Breast epithelium (tissue), 4 donors: ENCODE measurements at regions not wholly inside any gene's neighbourhood (a gene's known extent, or its start where the extent isn't known, plus 50 kb on each side); places are given as distances from the start of the nearest gene placed in this dataset.

Experiments used
- DNase-seq, 2 donors: peaks; one replicate each; pipeline ENCODE4 v3.0.0-alpha.2; 2019; ENCODE audit warnings: low spot score in 2 of 2
- H3K27ac ChIP-seq, 2 donors: fragments of 200-600 bp; sonication (generic) in 1 of 2; one replicate each; pipeline ENCODE4 v1.5.1; 2016 to 2019; ENCODE audit warnings: mild to moderate bottlenecking in 1 of 2
- H3K27me3 ChIP-seq, 2 donors: fragments of 200-600 bp; sonication (generic) in 1 of 2; one replicate each; pipeline versions ENCODE4 v1.5.1 to v1.6.0; 2017 to 2019; ENCODE audit warnings: control low read depth in 1 of 2, mild to moderate bottlenecking in 1 of 2
- H3K36me3 ChIP-seq: fragments of 200-600 bp; one replicate; pipeline ENCODE4 v1.5.1; 2019
- H3K4me1 ChIP-seq, 2 donors: fragments of 200-600 bp; sonication (generic); one replicate each; pipeline ENCODE4 v1.5.1; 2016 to 2019; ENCODE audit warnings: control low read depth in 1 of 2
- H3K4me3 ChIP-seq, 3 donors: fragments of 200-600 bp; sonication (generic); 1 replicate in 2 of 3; 2 replicates in 1 of 3; pipeline ENCODE4 v1.5.1; 2016 to 2019; ENCODE audit warnings: mild to moderate bottlenecking in 3 of 3, moderate library complexity in 2 of 3
- H3K9me3 ChIP-seq, 2 donors: fragments of 200-600 bp; sonication (generic) in 1 of 2; one replicate each; pipeline ENCODE4 v1.5.1; 2016 to 2019; ENCODE audit warnings: control low read depth in 1 of 2
- POLR2A ChIP-seq: fragments of 450-650 bp; IDR thresholded peaks from one replicate; pipeline ENCODE4 v1.6.1; 2016; ENCODE audit warnings: antibody characterized with exemption, mild to moderate bottlenecking, moderate library complexity
- POLR2AphosphoS5 ChIP-seq, 3 donors: sonication (generic); formaldehyde crosslinking; IDR thresholded peaks; one replicate each; pipeline ENCODE4 v1.6.1; 2017; ENCODE audit warnings: antibody characterized with exemption in 3 of 3
- intact Hi-C: fragments of 100-400 bp; cut with DNase I; formaldehyde crosslinking; loops from one replicate; pipeline ENCODE4 v1.15.1; 2023; ENCODE audit warnings: low total_unique reads
- TF ChIP-seq, protein P1 (sequence below), 3 donors: fragments of 450-650 bp; IDR thresholded peaks; one replicate each; pipeline ENCODE4 v1.5.1; 2016 to 2017; ENCODE audit warnings: antibody characterized with exemption in 3 of 3, mild to moderate bottlenecking in 3 of 3, moderate library complexity in 3 of 3

DNA sequence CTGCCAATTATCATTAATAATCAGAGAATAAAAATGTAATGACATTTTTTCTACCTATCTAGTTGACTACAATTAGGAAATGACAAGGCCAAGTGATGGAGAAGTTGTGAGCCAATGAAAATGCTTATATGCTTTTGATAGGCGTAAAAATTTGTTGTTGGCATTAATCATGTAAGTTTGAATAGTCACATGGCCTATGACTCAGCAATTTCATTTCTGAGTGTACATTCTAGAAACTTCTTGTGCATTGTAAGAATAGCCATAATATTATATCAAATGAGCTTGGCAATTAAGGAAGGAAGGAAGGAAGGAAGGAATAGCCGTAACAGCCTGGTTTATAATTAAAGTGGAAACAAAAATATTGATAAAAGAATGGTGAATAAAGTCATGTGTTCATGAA, 179.9 kb downstream of the PTH2R start:
- no peak for DNase-seq
- H3K36me3 ChIP-seq: no peaks in the 10 kb centered on the region
- H3K27me3 ChIP-seq: no peaks in the 10 kb centered on the region
- intact Hi-C loops: no loop called here
- H3K4me3 ChIP-seq: no peak overlapping the region
- H3K9me3 ChIP-seq: no peaks in the 10 kb centered on the region
- no peaks in the 10 kb centered on the region for H3K4me1 ChIP-seq
- TF ChIP-seq POLR2A: no peak
- TF ChIP-seq, protein P1, sequence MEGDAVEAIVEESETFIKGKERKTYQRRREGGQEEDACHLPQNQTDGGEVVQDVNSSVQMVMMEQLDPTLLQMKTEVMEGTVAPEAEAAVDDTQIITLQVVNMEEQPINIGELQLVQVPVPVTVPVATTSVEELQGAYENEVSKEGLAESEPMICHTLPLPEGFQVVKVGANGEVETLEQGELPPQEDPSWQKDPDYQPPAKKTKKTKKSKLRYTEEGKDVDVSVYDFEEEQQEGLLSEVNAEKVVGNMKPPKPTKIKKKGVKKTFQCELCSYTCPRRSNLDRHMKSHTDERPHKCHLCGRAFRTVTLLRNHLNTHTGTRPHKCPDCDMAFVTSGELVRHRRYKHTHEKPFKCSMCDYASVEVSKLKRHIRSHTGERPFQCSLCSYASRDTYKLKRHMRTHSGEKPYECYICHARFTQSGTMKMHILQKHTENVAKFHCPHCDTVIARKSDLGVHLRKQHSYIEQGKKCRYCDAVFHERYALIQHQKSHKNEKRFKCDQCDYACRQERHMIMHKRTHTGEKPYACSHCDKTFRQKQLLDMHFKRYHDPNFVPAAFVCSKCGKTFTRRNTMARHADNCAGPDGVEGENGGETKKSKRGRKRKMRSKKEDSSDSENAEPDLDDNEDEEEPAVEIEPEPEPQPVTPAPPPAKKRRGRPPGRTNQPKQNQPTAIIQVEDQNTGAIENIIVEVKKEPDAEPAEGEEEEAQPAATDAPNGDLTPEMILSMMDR (IDR thresholded peaks at IDR 0.05): no peak
- TF ChIP-seq POLR2AphosphoS5 (IDR thresholded peaks at IDR 0.05): no peak
- no peak overlapping the region for H3K27ac ChIP-seq

DNA sequence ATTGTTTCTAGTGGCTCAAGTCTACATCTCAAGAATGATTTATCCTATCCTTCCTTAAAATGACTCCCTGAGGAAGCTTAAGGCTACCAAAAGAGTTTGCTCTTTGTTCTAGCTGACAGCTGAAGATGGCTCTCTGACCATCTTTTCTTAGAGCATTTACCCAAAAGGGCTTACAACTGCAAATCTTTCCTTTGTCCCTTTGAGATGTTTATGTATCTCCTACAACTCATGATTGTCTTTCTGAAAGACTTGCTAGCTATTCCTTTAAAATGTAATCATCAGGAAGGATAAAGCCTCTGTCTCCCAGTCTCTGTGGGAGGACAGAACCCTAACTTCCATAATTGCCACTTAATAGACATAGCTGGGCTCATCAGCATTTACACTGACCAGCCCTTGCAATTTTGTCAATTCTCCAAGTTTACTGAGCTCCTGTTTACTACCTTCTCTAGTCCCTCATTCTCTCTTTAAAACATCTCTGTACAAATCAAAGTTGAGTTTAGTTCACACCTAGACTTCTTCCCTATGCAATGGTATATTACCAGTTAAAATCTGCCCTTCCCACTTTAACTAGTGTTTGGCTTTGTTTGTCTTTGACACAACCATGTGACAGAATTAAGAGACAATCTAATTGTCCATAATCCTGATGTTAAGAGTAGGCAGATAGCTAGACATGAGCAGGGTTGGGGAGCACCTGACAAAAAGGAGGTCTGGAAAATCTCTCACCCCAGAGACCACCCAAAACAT, 188.2 kb downstream of the PTH2R start:
- no peak overlapping the region for H3K4me3 ChIP-seq
- H3K27ac ChIP-seq: no peak overlapping the region
- H3K9me3 ChIP-seq: peaks cover 0 to 5% of the 10 kb centered on the region in 2 donors
- H3K4me1 ChIP-seq: no peaks in the 10 kb centered on the region
- no peaks in the 10 kb centered on the region for H3K27me3 ChIP-seq
- H3K36me3 ChIP-seq: no peaks in the 10 kb centered on the region
- DNase-seq: no peak
- intact Hi-C loops: no loop called here
- TF ChIP-seq, protein P1 (IDR thresholded peaks at IDR 0.05): no peak
- TF ChIP-seq POLR2AphosphoS5 (IDR thresholded peaks at IDR 0.05): no peak
- no peak for TF ChIP-seq POLR2A

DNA sequence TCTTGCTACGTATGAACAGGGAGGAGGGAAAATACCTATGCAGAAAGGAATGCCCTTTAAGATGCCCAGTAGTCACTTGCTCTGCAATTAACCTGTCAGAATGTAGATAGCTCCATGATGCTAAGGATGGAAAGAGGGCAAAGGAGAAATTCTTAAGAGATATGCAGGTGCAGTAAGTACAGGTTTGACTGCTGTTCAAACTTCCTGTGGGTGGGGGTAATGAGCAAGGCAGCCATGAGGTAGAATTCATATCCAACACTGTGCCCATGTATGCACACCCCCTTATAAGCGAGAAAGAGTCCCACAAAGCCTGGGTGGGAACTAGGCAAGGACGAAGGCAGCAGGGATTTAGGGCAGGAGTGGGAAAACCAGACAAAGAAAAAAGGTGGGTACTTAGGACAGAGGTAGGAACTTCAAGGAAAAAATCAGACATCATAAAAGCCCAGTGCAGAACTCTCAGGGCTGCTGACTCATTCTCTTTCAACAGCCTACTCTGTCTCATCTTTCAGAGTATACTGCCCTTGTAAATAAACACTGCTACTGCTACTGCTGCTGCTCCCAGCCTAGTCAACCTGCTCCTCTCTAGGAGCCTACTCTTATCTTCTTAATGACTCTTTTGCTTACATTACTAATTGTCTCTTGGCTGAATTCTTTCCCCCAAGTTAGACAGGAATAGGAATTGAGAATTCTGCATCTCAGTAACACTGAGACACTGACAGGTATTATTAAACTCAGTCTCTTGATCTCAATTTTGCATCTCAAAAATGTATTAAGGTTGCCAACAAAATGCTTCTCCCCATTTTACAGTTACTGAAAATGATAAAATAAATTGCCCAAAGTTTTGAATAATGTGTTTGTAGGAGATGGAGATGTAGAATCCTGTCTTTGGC, 189.0 kb downstream of the PTH2R start:
- Histone ChIP-seq H3K27me3 (no peaks in the 10 kb centered on the region), H3K4me1 (no peaks in the 10 kb centered on the region), H3K4me3 (no peak overlapping the region), H3K36me3 (no peaks in the 10 kb centered on the region), H3K27ac (no peak overlapping the region), H3K9me3 (peaks cover 5 to 6% of the 10 kb centered on the region in 2 donors)
- no peak for TF ChIP-seq POLR2AphosphoS5 (IDR thresholded peaks at IDR 0.05)
- TF ChIP-seq, protein P1 (IDR thresholded peaks at IDR 0.05): no peak
- no peak for TF ChIP-seq POLR2A
- intact Hi-C loops: no loop called here
- no peak for DNase-seq

DNA sequence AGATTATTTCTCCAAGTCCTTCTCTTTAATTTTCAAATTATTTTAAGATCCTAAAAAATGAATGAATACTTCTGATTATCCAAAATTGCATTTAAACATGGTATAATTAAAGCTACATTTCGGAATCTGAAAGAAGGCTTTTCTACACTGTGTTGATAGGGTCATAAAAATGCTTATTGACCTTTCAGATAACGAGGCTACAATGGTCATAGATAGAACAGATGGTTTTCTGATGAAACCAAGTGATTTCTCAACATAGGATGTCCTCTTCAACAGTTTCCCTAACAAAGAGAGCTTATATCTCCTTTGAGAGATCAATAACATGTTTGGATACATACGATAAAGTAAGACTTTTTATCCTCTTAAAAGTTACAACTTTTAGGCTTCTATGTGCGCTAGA, 201.1 kb downstream of the PTH2R start:
- H3K4me1 ChIP-seq: no peaks in the 10 kb centered on the region
- no peaks in the 10 kb centered on the region for H3K9me3 ChIP-seq
- intact Hi-C loops: no loop called here
- no peak for DNase-seq
- H3K36me3 ChIP-seq: no peaks in the 10 kb centered on the region
- TF ChIP-seq POLR2A (no peak), POLR2AphosphoS5 (IDR thresholded peaks at IDR 0.05) (no peak)
- TF ChIP-seq, protein P1 (IDR thresholded peaks at IDR 0.05): no peak
- H3K4me3 ChIP-seq: no peak overlapping the region
- no peaks in the 10 kb centered on the region for H3K27me3 ChIP-seq
- no peak overlapping the region for H3K27ac ChIP-seq
